Keratinocyte (primary cell): ENCODE measurements at regions not wholly inside any gene's neighbourhood (a gene's known extent, or its start where the extent isn't known, plus 50 kb on each side); places are given as distances from the start of the nearest gene placed in this dataset.

ENCODE experiments used
- DNase-seq: peaks from one replicate; pipeline ENCODE4 v3.0.0-alpha.2; 2011; ENCODE audit warnings: low read depth, missing footprints, low spot score
- FAIRE-seq: peaks from 2 replicates; lab custom pipeline; 2011; peaks lifted over from hg19 to GRCh38; lab: Jason Lieb, UNC
- H2AFZ ChIP-seq: 2 replicates; pipeline ENCODE4 v1.6.0; 2012; ENCODE audit warnings: low read length, control low read depth, inconsistent platforms; ENCODE audit not compliant: control insufficient read depth
- H3K27ac ChIP-seq: 2 replicates; pipeline ENCODE4 v1.5.1; 2011; ENCODE audit warnings: low read length; ENCODE audit not compliant: control insufficient read depth, insufficient read depth
- H3K27me3 ChIP-seq: 3 replicates; pipeline ENCODE4 v1.6.0; 2011; ENCODE audit warnings: low read length; ENCODE audit not compliant: control insufficient read depth, insufficient read depth; ENCODE audit errors: extremely low read depth
- H3K36me3 ChIP-seq, 2 experiments: 2 replicates in 1 of 2; 3 replicates in 1 of 2; pipeline ENCODE4 v1.5.1; 2011; ENCODE audit warnings: low read length in 2 of 2, mild to moderate bottlenecking in 1 of 2; ENCODE audit not compliant: control insufficient read depth in 2 of 2, insufficient read depth in 2 of 2; ENCODE audit errors: extremely low read depth in 1 of 2
- H3K4me1 ChIP-seq: 3 replicates; pipeline ENCODE4 v1.5.1; 2011; ENCODE audit warnings: low read length; ENCODE audit not compliant: control insufficient read depth, insufficient read depth; ENCODE audit errors: extremely low read depth
- H3K4me2 ChIP-seq: 3 replicates; pipeline ENCODE4 v1.6.0; 2011; ENCODE audit warnings: low read depth, low read length; ENCODE audit not compliant: control insufficient read depth, insufficient read depth; ENCODE audit errors: extremely low read depth
- H3K4me3 ChIP-seq, 3 experiments: fragments of 200-600 bp in 1 of 3; sonication (generic) in 1 of 3; 2 replicates in 2 of 3; 3 replicates in 1 of 3; pipeline ENCODE4 v1.5.1; 2011 to 2016; ENCODE audit warnings: low read length in 3 of 3, mild to moderate bottlenecking in 3 of 3, control low read depth in 2 of 3, inconsistent platforms in 1 of 3, low read depth in 1 of 3, mixed read lengths in 1 of 3, mixed run types in 1 of 3, moderate library complexity in 1 of 3; ENCODE audit not compliant: control insufficient read depth in 2 of 3, insufficient read depth in 2 of 3; ENCODE audit errors: extremely low read depth in 1 of 3
- H3K79me2 ChIP-seq: 2 replicates; pipeline ENCODE4 v1.6.0; 2012; ENCODE audit warnings: low read length; ENCODE audit not compliant: control insufficient read depth, insufficient read depth
- H3K9ac ChIP-seq: 3 replicates; pipeline ENCODE4 v1.6.0; 2011; ENCODE audit warnings: low read length; ENCODE audit not compliant: control insufficient read depth, insufficient read depth; ENCODE audit errors: extremely low read depth
- H3K9me1 ChIP-seq: 3 replicates; pipeline ENCODE4 v1.6.0; 2011; ENCODE audit warnings: low read length; ENCODE audit not compliant: control insufficient read depth, insufficient read depth; ENCODE audit errors: extremely low read depth
- H3K9me3 ChIP-seq: 2 replicates; pipeline ENCODE4 v1.5.1; 2012; ENCODE audit warnings: low read depth, low read length; ENCODE audit not compliant: control insufficient read depth
- H4K20me1 ChIP-seq: 3 replicates; pipeline ENCODE4 v1.6.0; 2011; ENCODE audit warnings: low read length; ENCODE audit not compliant: control insufficient read depth, insufficient read depth; ENCODE audit errors: extremely low read depth
- CTCF ChIP-seq, 3 experiments: IDR thresholded peaks in 1 of 3; conservative IDR thresholded peaks in 1 of 3; optimal IDR thresholded peaks in 1 of 3; 2 replicates in 2 of 3; 3 replicates in 1 of 3; pipeline versions ENCODE3 to v1.5.1; 2011; ENCODE audit warnings: low read length in 3 of 3, mild to moderate bottlenecking in 3 of 3, moderate library complexity in 2 of 3, control low read depth in 1 of 3, inconsistent platforms in 1 of 3; ENCODE audit not compliant: insufficient read depth in 2 of 3; ENCODE audit errors: extremely low read depth in 1 of 3
- EZH2 ChIP-seq: IDR thresholded peaks from one replicate; pipeline ENCODE4 v1.6.1; 2012; ENCODE audit warnings: inconsistent platforms, mild to moderate bottlenecking, low read length, moderate library complexity
- dilution Hi-C: fragments of 300-500 bp; cut with MboI; formaldehyde crosslinking; loops from one replicate; pipeline ENCODE4 v1.7.0; 2020; ENCODE audit warnings: low sequenced_read_pairs; ENCODE audit not compliant: extremely low pct_ligation_motif_present

- TF ChIP-seq CTCF (optimal IDR thresholded peaks at IDR 0.05 in 1 of 3, IDR thresholded peaks at IDR 0.05 in 1 of 3, conservative IDR thresholded peaks at IDR 0.05 in 1 of 3; ENCODE audit: extremely low read depth in 1 of 3, insufficient read depth in 2 of 3, low read length in 3 of 3), result no peak
- no peak for TF ChIP-seq EZH2
- Histone ChIP-seq H3K36me3 (no peaks in the 10 kb centered on the region), H3K27me3 (no peaks in the 10 kb centered on the region), H3K4me2 (no peak overlapping the region), H4K20me1 (no peaks in the 10 kb centered on the region), H2AFZ (no peak overlapping the region), H3K27ac (no peak overlapping the region), H3K79me2 (no peaks in the 10 kb centered on the region), H3K4me1 (no peaks in the 10 kb centered on the region), H3K9me1 (no peaks in the 10 kb centered on the region), H3K9ac (no peak overlapping the region), H3K4me3 (no peak overlapping the region), H3K9me3 (peaks cover 2% of the 10 kb centered on the region)
- dilution Hi-C loops, result no loop called here
- FAIRE-seq (no peak), DNase-seq (no peak)
These were observed 463.2 kb upstream of the HTR1E start for GRCh38 chr6:86474081-86474480.

DNA sequence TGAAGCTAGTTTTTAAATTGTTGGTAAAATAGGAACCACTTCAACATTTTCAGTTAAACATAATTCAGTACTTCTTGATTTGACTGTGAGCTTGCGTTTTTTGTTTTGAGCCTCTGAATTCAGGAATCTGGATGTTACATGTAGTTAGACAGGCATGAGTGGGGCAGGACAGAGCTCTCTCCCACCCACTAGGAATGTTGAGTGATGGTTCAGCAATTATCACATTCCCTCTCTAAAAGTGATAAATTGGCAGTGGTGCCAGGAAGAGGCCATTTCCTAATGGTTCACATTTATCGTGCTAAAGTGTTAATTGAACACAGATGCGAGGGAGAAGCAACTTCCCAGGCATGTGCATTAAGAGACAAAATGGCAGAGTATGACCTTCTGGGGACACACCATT is 465.5 kb upstream of the HTR1E start:
- TF ChIP-seq CTCF (optimal IDR thresholded peaks at IDR 0.05 in 1 of 3, IDR thresholded peaks at IDR 0.05 in 1 of 3, conservative IDR thresholded peaks at IDR 0.05 in 1 of 3; ENCODE audit: extremely low read depth in 1 of 3, insufficient read depth in 2 of 3, low read length in 3 of 3) (no peak), EZH2 (no peak)
- H4K20me1 ChIP-seq, result no peaks in the 10 kb centered on the region
- H3K9me1 ChIP-seq, result no peaks in the 10 kb centered on the region
- no peak overlapping the region for H3K27ac ChIP-seq
- dilution Hi-C loops, result no loop called here
- no peaks in the 10 kb centered on the region for H3K27me3 ChIP-seq
- H2AFZ ChIP-seq, result no peak overlapping the region
- H3K79me2 ChIP-seq, result no peaks in the 10 kb centered on the region
- H3K9ac ChIP-seq, result no peak overlapping the region
- no peak overlapping the region for H3K4me3 ChIP-seq
- FAIRE-seq, result no peak
- no peaks in the 10 kb centered on the region for H3K4me1 ChIP-seq
- H3K4me2 ChIP-seq, result no peak overlapping the region
- H3K36me3 ChIP-seq, result no peaks in the 10 kb centered on the region
- H3K9me3 ChIP-seq, result peaks cover 2% of the 10 kb centered on the region
- no peak for DNase-seq
